COLO829 (cell line): ENCODE measurements at regions not wholly inside any gene's neighbourhood (a gene's known extent, or its start where the extent isn't known, plus 50 kb on each side); places are given as distances from the start of the nearest gene placed in this dataset.
"Not testable (repeated sequence)": the region's sequence is repeated elsewhere in the genome, so short reads cannot be mapped to it uniquely, and the experiment has no call there.

Experiments used
- DNase-seq: peaks from one replicate; pipeline ENCODE4 v3.0.0; 2012; ENCODE audit warnings: low spot score

DNA sequence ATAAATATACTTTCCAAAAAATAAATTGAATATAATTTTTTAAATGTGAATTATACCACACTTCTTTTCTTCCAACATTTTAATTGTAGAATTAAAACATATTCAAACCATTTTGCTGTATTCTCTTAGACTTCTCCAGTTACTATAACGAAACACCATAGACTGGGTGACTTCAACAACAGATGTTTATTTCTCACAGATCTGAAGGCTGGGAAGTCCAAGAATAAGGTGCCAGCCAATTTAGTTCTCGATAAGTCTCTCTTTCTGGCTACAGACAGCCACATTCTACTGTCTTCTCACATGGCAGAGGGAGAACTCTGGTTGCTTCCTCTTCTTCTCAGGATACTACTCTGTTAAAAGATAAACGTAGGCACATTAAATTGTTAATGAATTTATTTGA, 155.8 kb upstream of the UGT8 start:
- no peak for DNase-seq

DNA sequence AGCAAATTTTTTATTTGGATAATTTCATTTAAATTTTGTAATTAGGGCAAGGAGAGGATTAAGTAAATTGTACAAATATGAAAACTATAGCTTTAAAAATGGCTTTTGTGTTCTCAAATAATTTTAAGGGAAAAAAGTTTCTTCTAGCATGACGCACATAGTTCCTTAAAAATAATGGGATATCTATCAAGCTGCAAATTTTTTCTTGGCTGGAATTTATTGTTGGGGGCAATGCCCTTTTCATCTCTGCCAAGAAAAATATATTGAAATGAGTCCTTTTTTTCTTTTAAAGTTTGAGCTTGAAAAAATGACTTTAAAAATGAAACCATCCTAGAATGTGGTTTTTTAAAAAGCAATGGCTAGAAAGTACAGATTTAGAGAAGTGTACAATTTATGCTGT, 154.4 kb upstream of the UGT8 start:
- no peak for DNase-seq

- DNase-seq: not testable (repeated sequence)
Observed at GRCh38 chr4:114447963-114448516, 150.6 kb upstream of the UGT8 start.

DNA sequence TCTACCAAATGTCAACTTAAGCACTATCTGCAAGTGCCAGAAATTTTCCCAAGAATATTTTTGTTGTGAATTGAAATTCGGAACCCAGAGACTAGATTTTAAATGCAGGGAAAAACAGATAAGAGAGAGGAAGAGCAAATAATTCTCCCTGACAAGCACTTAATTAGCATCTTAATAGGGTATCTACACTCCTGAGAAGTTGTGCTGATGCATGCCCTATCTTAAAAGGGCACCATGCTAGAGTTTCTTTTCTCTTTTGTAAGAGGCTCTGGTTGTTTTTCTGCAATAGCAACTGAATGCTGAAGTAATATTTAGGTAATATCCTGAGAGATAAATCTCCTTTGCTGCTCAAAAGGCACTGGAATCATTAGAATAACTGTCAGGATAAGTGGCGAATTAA, 139.9 kb upstream of the UGT8 start:
- no peak for DNase-seq

DNA sequence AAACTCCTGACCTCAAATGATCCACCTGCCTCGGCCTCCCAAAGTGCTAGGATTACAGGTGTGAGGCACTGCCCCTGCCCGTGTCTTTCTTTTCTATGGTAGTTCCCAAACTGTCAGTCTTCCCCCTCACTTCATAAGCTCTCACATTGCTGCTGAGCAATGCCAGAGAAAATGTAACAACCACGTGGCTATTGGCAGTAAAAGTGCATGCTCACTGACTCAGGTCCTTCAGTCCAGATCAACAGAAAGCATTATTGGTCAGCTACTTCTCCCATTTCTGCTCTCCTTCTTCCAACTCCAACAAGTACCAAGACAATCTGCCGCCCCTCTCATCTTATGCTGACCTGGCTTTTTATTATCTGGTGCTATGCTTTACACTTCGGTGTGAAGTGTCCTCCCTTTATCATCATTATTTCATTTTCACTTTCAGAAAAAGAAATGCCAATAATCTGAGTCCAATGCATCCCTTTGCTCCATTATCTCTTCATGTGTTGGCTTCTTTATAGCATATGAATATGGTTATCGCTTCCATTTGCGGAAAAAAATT, 133.8 kb upstream of the UGT8 start:
- DNase-seq: no peak

GRCh38 chr4:114465766-114466165, 132.8 kb upstream of the UGT8 start:
- DNase-seq: no peak

DNA sequence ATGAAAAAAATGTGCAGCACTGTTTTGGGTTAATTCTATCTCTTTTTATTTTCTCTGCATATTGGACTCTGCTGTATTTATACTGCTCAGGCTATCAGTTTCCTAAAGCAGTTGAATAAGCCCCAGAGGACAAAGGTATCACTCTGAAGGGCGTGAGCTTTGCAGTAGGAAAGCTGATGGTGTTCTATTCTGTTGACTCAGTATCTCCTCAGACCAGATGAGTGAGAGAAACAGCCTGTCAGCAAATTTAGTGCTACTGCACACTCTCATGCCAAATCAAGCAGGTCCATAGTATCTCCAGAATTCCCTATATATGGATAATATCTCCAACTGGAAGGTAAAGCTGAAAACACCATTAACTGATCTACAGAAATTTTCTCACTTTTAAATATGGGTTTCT, 132.3 kb upstream of the UGT8 start:
- DNase-seq: no peak

- DNase-seq: no peak
Observed at GRCh38 chr4:114472269-114473032, 126.2 kb upstream of the UGT8 start.

GRCh38 chr4:114474188-114474800, 124.3 kb upstream of the UGT8 start:
- DNase-seq: peak; percentile 9

- no peak for DNase-seq
Observed at GRCh38 chr4:114476310-114476709, 122.3 kb upstream of the UGT8 start.

DNA sequence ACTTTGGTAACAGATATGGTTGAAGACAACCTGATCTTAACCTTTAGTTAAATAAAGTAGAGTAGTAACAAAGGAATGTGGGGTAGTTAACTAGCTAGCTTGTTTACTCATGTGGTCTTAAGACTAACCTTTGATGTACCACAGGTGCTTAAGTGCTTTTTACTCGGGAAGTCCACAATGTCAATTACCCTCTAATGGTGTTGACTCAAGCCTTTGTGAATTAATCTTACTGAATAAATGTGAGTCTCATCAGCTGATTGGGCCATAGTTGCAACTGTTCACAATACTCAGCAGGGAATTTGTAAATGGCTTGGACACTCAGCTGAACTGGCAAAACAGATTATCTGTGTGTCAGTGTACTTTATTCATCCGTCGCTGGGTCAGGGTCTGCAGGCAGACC, 119.0 kb upstream of the UGT8 start:
- no peak for DNase-seq

GRCh38 chr4:114481856-114482255, 116.8 kb upstream of the UGT8 start:
- DNase-seq: no peak

DNA sequence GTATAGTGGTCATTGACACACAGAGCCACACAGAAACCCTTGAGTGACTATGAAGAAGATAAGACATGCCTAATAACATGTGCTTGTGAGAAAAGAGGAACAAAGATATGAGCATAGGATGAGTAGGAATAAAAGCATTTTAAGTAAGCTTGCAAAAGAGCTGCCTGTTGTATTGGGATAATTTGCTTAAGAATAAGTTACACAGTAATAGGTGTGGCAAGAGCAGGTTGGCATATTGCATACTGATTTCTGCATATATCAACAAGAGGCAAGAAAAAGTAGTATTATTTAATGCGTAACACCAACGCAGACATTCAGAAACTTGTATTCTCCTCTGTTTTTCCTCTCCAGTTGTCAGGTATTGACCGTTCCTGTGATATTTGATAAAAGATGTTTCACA, 111.5 kb upstream of the UGT8 start:
- DNase-seq: no peak

DNA sequence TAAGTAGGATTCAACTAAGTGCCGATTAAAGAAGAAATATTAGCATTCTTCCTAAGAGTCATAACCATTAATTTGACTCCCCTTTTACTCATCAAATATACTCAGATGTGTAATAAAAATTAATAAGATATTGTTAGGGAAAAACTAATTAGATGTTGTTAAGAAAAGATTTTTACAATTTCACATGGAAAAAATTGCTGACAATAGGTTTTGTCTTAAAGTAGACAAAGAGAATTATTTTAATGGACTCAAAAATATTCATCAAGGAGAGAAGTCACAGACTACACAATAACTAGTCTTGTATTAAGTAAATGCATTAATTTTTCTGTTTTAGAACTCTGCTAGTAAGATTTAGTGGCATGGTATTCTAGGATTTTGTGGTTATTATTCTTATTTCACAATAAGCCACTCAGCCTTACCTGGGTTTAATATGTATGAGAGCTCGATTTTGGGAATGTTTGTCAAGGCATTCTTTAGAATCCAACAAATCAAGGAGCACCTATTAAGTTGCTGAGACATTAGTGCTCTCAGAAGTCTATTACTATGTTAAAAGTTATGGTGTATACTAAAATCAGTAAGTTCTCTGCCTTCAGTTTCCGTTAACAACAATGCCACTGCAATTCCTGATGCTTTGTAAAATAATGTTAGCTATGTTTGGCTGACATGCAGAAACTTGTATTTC, 110.2 kb upstream of the UGT8 start:
- DNase-seq: no peak

GRCh38 chr4:114494246-114494803, 104.3 kb upstream of the UGT8 start:
- no peak for DNase-seq

DNA sequence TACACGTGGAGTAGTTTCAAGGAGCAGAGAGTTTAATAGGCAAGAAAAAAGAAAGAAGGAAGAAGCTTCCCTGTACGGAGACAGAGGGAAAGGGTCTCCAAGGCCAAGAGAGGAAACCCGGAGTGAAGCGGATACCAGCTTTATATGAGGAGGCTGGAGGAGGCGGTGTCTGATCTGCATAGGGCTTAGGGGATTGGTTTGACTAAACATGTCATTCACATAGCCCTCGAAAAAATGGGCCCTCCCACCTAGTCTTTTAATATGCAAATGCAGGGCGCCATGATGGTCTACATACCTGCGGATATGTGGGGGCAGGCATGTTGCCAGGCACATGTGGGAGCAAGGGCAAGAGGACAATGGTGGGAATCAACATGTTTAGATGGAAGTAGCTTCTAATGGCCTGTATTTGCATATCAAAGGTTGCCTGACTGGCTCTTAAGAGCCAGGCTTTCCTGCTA, 103.1 kb upstream of the UGT8 start:
- DNase-seq: no peak

GRCh38 chr4:114497116-114497515, 101.5 kb upstream of the UGT8 start:
- DNase-seq: peak; percentile 25

DNA sequence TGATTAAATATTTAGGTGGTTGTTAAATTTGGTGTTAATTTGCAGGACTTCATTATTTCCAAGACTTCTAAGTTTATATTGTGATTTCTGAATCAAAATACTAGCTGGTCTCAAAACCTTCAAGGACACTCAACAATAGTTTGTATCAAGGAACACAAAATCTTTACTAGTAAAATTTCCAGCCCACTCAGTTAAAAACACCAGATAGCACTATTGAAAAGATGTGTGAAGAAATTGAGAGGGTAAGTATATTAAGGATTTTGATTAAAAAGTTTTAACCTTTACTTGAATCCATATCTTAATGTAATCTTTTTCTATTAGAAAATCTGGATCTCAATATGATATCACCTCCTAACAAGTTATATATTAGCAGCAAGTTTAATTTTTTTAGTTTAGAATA, 89.3 kb upstream of the UGT8 start:
- DNase-seq: no peak

DNA sequence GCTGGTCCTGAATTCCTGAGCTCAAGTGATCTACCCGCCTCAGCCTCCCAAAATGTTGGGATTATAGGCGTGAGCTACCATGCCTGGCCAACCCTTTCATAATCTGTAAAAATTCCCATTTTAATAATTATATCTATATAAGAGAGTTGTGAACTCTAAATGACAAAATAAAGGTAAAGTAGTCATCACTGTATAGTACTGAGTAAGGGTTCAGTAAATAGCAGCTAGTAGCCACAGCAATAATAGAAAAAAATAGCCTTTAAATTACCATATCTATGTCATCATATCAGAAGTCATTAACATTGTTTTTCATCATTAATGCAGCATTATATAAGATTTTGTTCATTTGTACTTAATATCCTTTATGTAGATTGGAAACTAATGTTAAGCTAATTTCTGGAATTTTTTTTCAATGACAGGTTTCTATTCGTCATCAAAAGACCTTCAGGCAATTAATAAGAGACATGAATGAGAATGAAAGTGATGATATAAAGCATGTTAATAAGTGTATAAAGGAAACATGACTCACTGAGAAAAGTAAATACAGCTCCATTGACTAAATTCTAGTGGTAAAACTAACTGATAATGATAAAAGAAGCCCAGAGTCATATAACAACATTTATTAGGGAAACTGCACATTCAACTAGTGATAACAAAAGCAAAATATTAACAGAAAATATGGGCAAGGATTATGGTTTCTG, 85.9 kb upstream of the UGT8 start:
- DNase-seq: peak; percentile 89

DNA sequence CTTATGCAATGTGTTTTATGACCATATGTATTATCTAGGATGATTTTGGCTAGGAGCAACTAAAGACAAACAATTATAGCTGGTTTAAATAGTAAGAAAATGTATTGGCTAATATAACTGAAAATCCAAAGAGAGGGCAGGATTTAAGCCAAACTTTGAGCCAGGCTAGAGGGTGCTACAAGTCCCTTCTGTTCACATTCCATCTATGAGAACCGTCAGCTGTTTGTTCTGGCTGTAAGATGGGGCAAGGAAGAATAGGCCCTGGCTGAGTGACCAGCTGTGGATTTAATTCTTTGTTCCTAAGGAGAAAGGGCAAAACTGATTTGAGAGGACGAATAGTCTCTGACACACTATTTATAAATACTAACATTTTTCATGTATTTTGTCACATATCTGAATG, 79.2 kb upstream of the UGT8 start:
- DNase-seq: no peak

- DNase-seq: no peak
Observed at GRCh38 chr4:114527170-114527569, 71.4 kb upstream of the UGT8 start.

DNA sequence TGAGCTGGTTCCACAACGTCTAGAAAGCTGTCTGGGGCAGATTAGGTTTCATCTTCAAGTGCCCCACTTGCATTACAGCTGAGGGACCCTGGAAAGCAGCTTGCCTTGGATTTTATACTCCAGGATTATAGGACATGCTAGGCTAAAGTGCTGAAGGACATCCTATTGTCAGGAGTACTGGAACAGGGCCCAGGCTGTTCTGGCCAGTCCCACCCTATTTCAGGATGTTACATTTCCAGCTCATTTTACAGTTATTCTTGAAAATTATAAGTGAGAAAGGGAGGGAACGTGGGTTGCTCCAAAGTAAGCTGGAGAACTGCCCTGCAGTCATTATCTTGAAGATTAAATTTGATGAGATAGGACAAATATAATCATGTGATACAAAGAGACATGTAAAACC, 71.0 kb upstream of the UGT8 start:
- no peak for DNase-seq
